GM21723 (cell line): ENCODE measurements at regions not wholly inside any gene's neighbourhood (a gene's known extent, or its start where the extent isn't known, plus 50 kb on each side); places are given as distances from the start of the nearest gene placed in this dataset.

Source experiments
- ATAC-seq: cut with Tn5 transposase; IDR thresholded peaks from one replicate; pipeline ENCODE4 v1.9.1; 2021; ENCODE audit warnings: mild to moderate bottlenecking, moderate library complexity; ENCODE audit not compliant: unreplicated experiment

GRCh38 chr21:38986806-38987632 lies 181.3 kb downstream of the ETS2 start:
- no peak for ATAC-seq

GRCh38 chr21:38986406-38986805 lies 180.7 kb downstream of the ETS2 start:
- no peak for ATAC-seq

- no peak for ATAC-seq
Observed at GRCh38 chr21:38985568-38986378, 180.0 kb downstream of the ETS2 start.

GRCh38 chr21:38984982-38985567 lies 179.3 kb downstream of the ETS2 start:
- ATAC-seq: no peak

GRCh38 chr21:38984568-38984967 lies 178.8 kb downstream of the ETS2 start:
- ATAC-seq: no peak

GRCh38 chr21:38983560-38983959 lies 177.8 kb downstream of the ETS2 start:
- ATAC-seq: no peak

- no peak for ATAC-seq
Observed at GRCh38 chr21:38982804-38983203, 177.1 kb downstream of the ETS2 start.

GRCh38 chr21:38982096-38982495 lies 176.4 kb downstream of the ETS2 start:
- ATAC-seq: no peak

- ATAC-seq: no peak
Observed at GRCh38 chr21:38980416-38981313, 174.9 kb downstream of the ETS2 start.

- no peak for ATAC-seq
Observed at GRCh38 chr21:38979271-38980121, 173.8 kb downstream of the ETS2 start.

- ATAC-seq: no peak
Observed at GRCh38 chr21:38976900-38977299, 171.2 kb downstream of the ETS2 start.

GRCh38 chr21:38973552-38973951 lies 167.8 kb downstream of the ETS2 start:
- ATAC-seq: no peak

GRCh38 chr21:38972078-38972477 lies 166.3 kb downstream of the ETS2 start:
- ATAC-seq: no peak

GRCh38 chr21:38970765-38971164 lies 165.0 kb downstream of the ETS2 start:
- ATAC-seq: no peak

GRCh38 chr21:38968887-38969543 lies 163.3 kb downstream of the ETS2 start:
- no peak for ATAC-seq

GRCh38 chr21:38965910-38966504 lies 160.3 kb downstream of the ETS2 start:
- ATAC-seq: no peak

GRCh38 chr21:38965241-38965640 lies 159.5 kb downstream of the ETS2 start:
- no peak for ATAC-seq

- ATAC-seq: no peak
Observed at GRCh38 chr21:38963006-38963405, 157.3 kb downstream of the ETS2 start.

- no peak for ATAC-seq
Observed at GRCh38 chr21:38960251-38960650, 154.5 kb downstream of the ETS2 start.
